ENCODE measurements at regions not wholly inside any gene's neighbourhood (a gene's known extent, or its start where the extent isn't known, plus 50 kb on each side); places are given as distances from the start of the nearest gene placed in this dataset.

GRCh38 chr21:28337315-28337714 lies 655.4 kb downstream of the LTN1 start:
- no peaks in the 10 kb centered on the region for H3K9me2 ChIP-seq (ENCODE audit: insufficient read depth)
- no peaks in the 10 kb centered on the region for H3K36me3 Mint-ChIP-seq (ENCODE audit: low read depth)
- no peaks in the 10 kb centered on the region for H3K4me1 ChIP-seq (ENCODE audit: insufficient read depth)
- TF ChIP-seq, protein P1, sequence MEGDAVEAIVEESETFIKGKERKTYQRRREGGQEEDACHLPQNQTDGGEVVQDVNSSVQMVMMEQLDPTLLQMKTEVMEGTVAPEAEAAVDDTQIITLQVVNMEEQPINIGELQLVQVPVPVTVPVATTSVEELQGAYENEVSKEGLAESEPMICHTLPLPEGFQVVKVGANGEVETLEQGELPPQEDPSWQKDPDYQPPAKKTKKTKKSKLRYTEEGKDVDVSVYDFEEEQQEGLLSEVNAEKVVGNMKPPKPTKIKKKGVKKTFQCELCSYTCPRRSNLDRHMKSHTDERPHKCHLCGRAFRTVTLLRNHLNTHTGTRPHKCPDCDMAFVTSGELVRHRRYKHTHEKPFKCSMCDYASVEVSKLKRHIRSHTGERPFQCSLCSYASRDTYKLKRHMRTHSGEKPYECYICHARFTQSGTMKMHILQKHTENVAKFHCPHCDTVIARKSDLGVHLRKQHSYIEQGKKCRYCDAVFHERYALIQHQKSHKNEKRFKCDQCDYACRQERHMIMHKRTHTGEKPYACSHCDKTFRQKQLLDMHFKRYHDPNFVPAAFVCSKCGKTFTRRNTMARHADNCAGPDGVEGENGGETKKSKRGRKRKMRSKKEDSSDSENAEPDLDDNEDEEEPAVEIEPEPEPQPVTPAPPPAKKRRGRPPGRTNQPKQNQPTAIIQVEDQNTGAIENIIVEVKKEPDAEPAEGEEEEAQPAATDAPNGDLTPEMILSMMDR (conservative IDR thresholded peaks at IDR 0.05; ENCODE audit: low read depth in 2 of 2): peak in 1 of 2 experiments; percentile 51; a peak in 3 of 4 replicates
- TF ChIP-seq ZNF331 (CRISPR knock-in tag; IDR thresholded peaks at IDR 0.05; ENCODE audit: low read depth): no peak
- H3K4me1 Mint-ChIP-seq: no peaks in the 10 kb centered on the region; the same call in 2 of the 3 replicates
- no peaks in the 10 kb centered on the region for H3K27me3 ChIP-seq (ENCODE audit: insufficient read depth)
- no peaks in the 10 kb centered on the region for H4K20me1 ChIP-seq (replicated peaks; ENCODE audit: insufficient read depth)
- no peaks in the 10 kb centered on the region for H3F3A ChIP-seq (replicated peaks; ENCODE audit: low read depth)
- no peak overlapping the region for H3K4me2 ChIP-seq
- no peaks in the 10 kb centered on the region for H3K9me3 Mint-ChIP-seq
- no peak overlapping the region for H3K27ac ChIP-seq (ENCODE audit: low read depth)
- ATAC-seq (no peak), DNase-seq (ENCODE audit: low spot score) (peak; percentile 45)
- H2AFZ ChIP-seq: no peak overlapping the region
- H3K4me3 ChIP-seq: no peak overlapping the region
- no peaks in the 10 kb centered on the region for H3K79me2 ChIP-seq (replicated peaks; ENCODE audit: insufficient read depth)
- H3K4me3 Mint-ChIP-seq: no peak overlapping the region
- no peaks in the 10 kb centered on the region for H3K27me3 Mint-ChIP-seq (ENCODE audit: insufficient read depth, low read depth, poor library complexity)
- H3K36me3 ChIP-seq (ENCODE audit: insufficient read depth): no peaks in the 10 kb centered on the region
- no peak overlapping the region for H3K27ac Mint-ChIP-seq

DNA sequence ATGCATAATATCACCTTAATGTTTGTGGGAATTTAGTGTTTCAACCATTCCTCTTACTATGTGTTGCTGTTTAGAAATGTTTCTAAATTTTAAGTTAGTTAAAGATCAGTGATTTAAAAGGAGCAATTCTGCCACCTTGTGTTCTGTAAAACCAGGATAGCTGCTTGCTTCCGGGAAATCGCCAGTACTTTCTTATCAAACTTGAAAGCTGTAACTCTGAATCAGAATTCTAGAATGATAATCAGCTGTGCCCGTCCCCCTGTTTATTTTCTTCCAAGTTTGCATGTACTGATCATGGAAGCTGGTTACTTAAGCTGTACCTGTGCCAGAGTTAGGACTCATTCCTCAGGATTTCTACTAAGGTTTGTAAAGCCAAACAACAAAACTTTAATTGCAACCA lies 656.4 kb downstream of the LTN1 start:
- H3K36me3 ChIP-seq (ENCODE audit: insufficient read depth): no peaks in the 10 kb centered on the region
- no peak overlapping the region for H3K4me2 ChIP-seq
- Mint-ChIP-seq H3K36me3 (ENCODE audit: low read depth) (no peaks in the 10 kb centered on the region), H3K27ac (no peak overlapping the region), H3K27me3 (ENCODE audit: insufficient read depth, low read depth, poor library complexity) (no peaks in the 10 kb centered on the region), H3K9me3 (no peaks in the 10 kb centered on the region), H3K4me3 (no peak overlapping the region), H3K4me1 (no peaks in the 10 kb centered on the region; the same call in 2 of the 3 replicates)
- no peaks in the 10 kb centered on the region for H3K79me2 ChIP-seq (replicated peaks; ENCODE audit: insufficient read depth)
- ATAC-seq (no peak; the same call in 2 of the 3 replicates), DNase-seq (ENCODE audit: low spot score) (peak; percentile 70)
- H3K9me2 ChIP-seq (ENCODE audit: insufficient read depth): no peaks in the 10 kb centered on the region
- H3K27me3 ChIP-seq (ENCODE audit: insufficient read depth): no peaks in the 10 kb centered on the region
- H3K27ac ChIP-seq (ENCODE audit: low read depth): no peak overlapping the region
- no peaks in the 10 kb centered on the region for H3K4me1 ChIP-seq (ENCODE audit: insufficient read depth)
- H3F3A ChIP-seq (replicated peaks; ENCODE audit: low read depth): no peaks in the 10 kb centered on the region
- H2AFZ ChIP-seq: no peak overlapping the region
- no peaks in the 10 kb centered on the region for H4K20me1 ChIP-seq (replicated peaks; ENCODE audit: insufficient read depth)
- no peak overlapping the region for H3K4me3 ChIP-seq
- TF ChIP-seq, protein P1 (conservative IDR thresholded peaks at IDR 0.05; ENCODE audit: low read depth in 2 of 2): peak; percentile 55 to 73
- TF ChIP-seq ZNF114 (CRISPR knock-in tag; IDR thresholded peaks at IDR 0.05): no peak

GRCh38 chr21:28334407-28334806 lies 658.3 kb downstream of the LTN1 start:
- Mint-ChIP-seq H3K27ac (no peak overlapping the region), H3K4me1 (no peaks in the 10 kb centered on the region)
- no peak for ATAC-seq
- TF ChIP-seq STAT1 (IDR thresholded peaks at IDR 0.05; ENCODE audit: unreplicated experiment) (no peak), EZH2phosphoT487 (IDR thresholded peaks at IDR 0.05; ENCODE audit: unreplicated experiment) (no peak), ZNF331 (CRISPR knock-in tag; IDR thresholded peaks at IDR 0.05; ENCODE audit: low read depth) (no peak), ZNF114 (CRISPR knock-in tag; IDR thresholded peaks at IDR 0.05) (no peak), ZNF462 (CRISPR knock-in tag; IDR thresholded peaks at IDR 0.05) (no peak)

More at GRCh38 chr21:28334407-28334806, 658.3 kb downstream of the LTN1 start:
- Histone ChIP-seq H3K4me3 (no peak overlapping the region), H3K4me1 (ENCODE audit: insufficient read depth) (no peaks in the 10 kb centered on the region), H3K27ac (ENCODE audit: low read depth) (no peak overlapping the region), H3K79me2 (replicated peaks; ENCODE audit: insufficient read depth) (no peaks in the 10 kb centered on the region), H3K9me2 (ENCODE audit: insufficient read depth) (no peaks in the 10 kb centered on the region), H3K36me3 (ENCODE audit: insufficient read depth) (no peaks in the 10 kb centered on the region), H3K4me2 (no peak overlapping the region), H4K20me1 (replicated peaks; ENCODE audit: insufficient read depth) (no peaks in the 10 kb centered on the region), H3F3A (replicated peaks; ENCODE audit: low read depth) (no peaks in the 10 kb centered on the region), H3K27me3 (ENCODE audit: insufficient read depth) (no peaks in the 10 kb centered on the region), H2AFZ (no peak overlapping the region)
- Mint-ChIP-seq H3K27me3 (ENCODE audit: insufficient read depth, low read depth, poor library complexity) (no peaks in the 10 kb centered on the region), H3K4me3 (no peak overlapping the region), H3K9me3 (peaks cover 7% of the 10 kb centered on the region; the same call in 2 of the 3 replicates), H3K36me3 (ENCODE audit: low read depth) (peaks cover 8% of the 10 kb centered on the region; the same call in 2 of the 3 replicates)
- no peak for DNase-seq (ENCODE audit: low spot score)

All from GM23338 (cell line).